GM10266 (cell line): ENCODE measurements at regions not wholly inside any gene's neighbourhood (a gene's known extent, or its start where the extent isn't known, plus 50 kb on each side); places are given as distances from the start of the nearest gene placed in this dataset.
"Not testable (repeated sequence)": the region's sequence is repeated elsewhere in the genome, so short reads cannot be mapped to it uniquely, and the experiment has no call there.

ENCODE experiments used
- DNase-seq: peaks from one replicate; pipeline ENCODE4 v3.0.0; 2012; ENCODE audit errors: extremely low spot score
- TF ChIP-seq, protein P1 (sequence below): IDR thresholded peaks from 2 replicates; pipeline ENCODE4 v1.5.1; 2012; ENCODE audit warnings: mild to moderate bottlenecking, low read depth; ENCODE audit not compliant: control insufficient read depth, insufficient read depth; ENCODE audit errors: missing control alignments

GRCh38 chr9:31389075-31389474 is 995.4 kb upstream of the ACO1 start:
- TF ChIP-seq, protein P1, sequence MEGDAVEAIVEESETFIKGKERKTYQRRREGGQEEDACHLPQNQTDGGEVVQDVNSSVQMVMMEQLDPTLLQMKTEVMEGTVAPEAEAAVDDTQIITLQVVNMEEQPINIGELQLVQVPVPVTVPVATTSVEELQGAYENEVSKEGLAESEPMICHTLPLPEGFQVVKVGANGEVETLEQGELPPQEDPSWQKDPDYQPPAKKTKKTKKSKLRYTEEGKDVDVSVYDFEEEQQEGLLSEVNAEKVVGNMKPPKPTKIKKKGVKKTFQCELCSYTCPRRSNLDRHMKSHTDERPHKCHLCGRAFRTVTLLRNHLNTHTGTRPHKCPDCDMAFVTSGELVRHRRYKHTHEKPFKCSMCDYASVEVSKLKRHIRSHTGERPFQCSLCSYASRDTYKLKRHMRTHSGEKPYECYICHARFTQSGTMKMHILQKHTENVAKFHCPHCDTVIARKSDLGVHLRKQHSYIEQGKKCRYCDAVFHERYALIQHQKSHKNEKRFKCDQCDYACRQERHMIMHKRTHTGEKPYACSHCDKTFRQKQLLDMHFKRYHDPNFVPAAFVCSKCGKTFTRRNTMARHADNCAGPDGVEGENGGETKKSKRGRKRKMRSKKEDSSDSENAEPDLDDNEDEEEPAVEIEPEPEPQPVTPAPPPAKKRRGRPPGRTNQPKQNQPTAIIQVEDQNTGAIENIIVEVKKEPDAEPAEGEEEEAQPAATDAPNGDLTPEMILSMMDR: no peak
- DNase-seq: no peak

- TF ChIP-seq, protein P1: no peak
- no peak for DNase-seq
Observed at GRCh38 chr9:31390403-31391025, 993.9 kb upstream of the ACO1 start.

- TF ChIP-seq, protein P1: no peak
- no peak for DNase-seq
Observed at GRCh38 chr9:31393240-31393639, 991.2 kb upstream of the ACO1 start.

DNA sequence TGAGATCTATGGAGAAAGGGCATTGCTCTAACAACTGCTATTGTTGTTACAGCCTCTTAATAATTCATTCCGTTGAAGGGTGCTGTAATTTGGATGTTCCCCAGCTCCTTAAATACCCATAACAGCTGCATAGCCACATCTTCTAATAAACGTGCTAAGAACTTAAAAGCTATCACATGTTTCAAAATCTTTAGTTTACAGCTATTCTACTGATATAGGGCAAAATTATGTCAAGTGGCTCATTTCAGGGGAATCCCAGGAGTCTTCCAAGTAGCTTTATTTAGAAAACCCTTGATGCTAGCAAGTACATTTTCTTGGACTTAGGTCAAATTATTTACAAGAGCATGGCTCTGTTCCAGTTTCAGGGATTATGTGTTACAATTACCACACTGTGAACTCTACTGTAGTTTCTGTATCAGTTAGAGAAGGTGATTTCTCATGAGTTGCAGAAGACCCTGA is 990.4 kb upstream of the ACO1 start:
- TF ChIP-seq, protein P1: no peak
- DNase-seq: no peak

- DNase-seq: no peak
- TF ChIP-seq, protein P1: no peak
Observed at GRCh38 chr9:31412081-31412480, 972.4 kb upstream of the ACO1 start.

DNA sequence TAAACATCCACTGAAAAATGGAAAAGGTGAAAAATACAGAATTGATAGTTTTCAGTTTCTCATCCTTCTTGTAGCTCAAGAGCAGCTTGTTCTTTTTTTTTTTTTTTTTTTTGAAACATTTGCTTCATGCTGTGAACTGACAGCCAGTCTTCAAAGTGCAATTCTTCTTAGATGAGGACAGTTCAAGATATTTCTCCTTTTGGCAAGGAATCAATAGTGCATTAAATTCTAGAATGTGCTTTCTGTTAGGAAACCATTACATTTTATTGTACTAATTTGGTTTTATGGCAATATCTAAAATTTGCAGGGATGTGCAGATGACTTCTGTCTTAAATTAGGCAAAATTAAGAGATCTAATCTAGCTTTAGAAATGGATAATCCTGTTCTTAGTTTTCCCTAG is 969.3 kb upstream of the ACO1 start:
- DNase-seq: no peak

GRCh38 chr9:31418419-31418818 is 966.0 kb upstream of the ACO1 start:
- TF ChIP-seq, protein P1: no peak
- DNase-seq: no peak

More for the DNA sequence above, 969.3 kb upstream of the ACO1 start:
- TF ChIP-seq, protein P1: no peak

- not testable (repeated sequence) for DNase-seq
Observed at GRCh38 chr9:31443630-31444457, 940.6 kb upstream of the ACO1 start.
